WTC11 (cell line): ENCODE measurements at regions not wholly inside any gene's neighbourhood (a gene's known extent, or its start where the extent isn't known, plus 50 kb on each side); places are given as distances from the start of the nearest gene placed in this dataset.
"Not testable (repeated sequence)": the region's sequence is repeated elsewhere in the genome, so short reads cannot be mapped to it uniquely, and the experiment has no call there.

Experiments
- ATAC-seq: fragments of 200-7000 bp; cut with Tn5 transposase; 2 replicates; pipeline ENCODE4 v1.10.0; 2021; ENCODE audit warnings: mild to moderate bottlenecking, moderate library complexity
- CTCF ChIA-PET: fragments of 300-600 bp; sonication (Branson Sonifier 250); formaldehyde crosslinking; loops from one replicate; lab custom pipeline; 2021; ENCODE audit warnings: antibody characterized with exemption; lab: Charles Lee
- POLR2A ChIA-PET: fragments of 350-600 bp; sonication (Branson Sonifier 250); formaldehyde crosslinking; loops from one replicate; lab custom pipeline; 2021; ENCODE audit warnings: antibody characterized with exemption; lab: Charles Lee
- DNase-seq: peaks from one replicate; pipeline ENCODE4 v3.0.0; 2021; ENCODE audit warnings: low spot score
- H3K27ac Mint-ChIP-seq: 2 replicates; pipeline ENCODE4 v1.8.0; 2021; ENCODE audit warnings: mixed read lengths
- H3K27me3 Mint-ChIP-seq: 2 replicates; pipeline ENCODE4 v1.8.0; 2021; ENCODE audit warnings: low read depth, mild to moderate bottlenecking, moderate library complexity, mixed read lengths
- H3K36me3 Mint-ChIP-seq: 2 replicates; pipeline ENCODE4 v1.8.0; 2021; ENCODE audit warnings: mixed read lengths
- H3K4me1 Mint-ChIP-seq: 2 replicates; pipeline ENCODE4 v1.8.0; 2022; ENCODE audit warnings: mixed read lengths
- H3K4me3 Mint-ChIP-seq: 2 replicates; pipeline ENCODE4 v1.8.0; 2021; ENCODE audit warnings: mild to moderate bottlenecking, moderate library complexity, mixed read lengths
- H3K9me3 Mint-ChIP-seq: 2 replicates; pipeline ENCODE4 v1.8.0; 2021; ENCODE audit warnings: mixed read lengths
- AFF4 ChIP-seq: sonication (generic); formaldehyde crosslinking; IDR thresholded peaks from 2 replicates; pipeline ENCODE4 v1.8.1; 2023; ENCODE audit warnings: mild to moderate bottlenecking, missing genetic modification reagents, borderline replicate concordance
- ATF1 ChIP-seq: sonication (generic); formaldehyde crosslinking; IDR thresholded peaks from 2 replicates; pipeline ENCODE4 v1.8.1; 2023; ENCODE audit warnings: mild to moderate bottlenecking, moderate library complexity, missing genetic modification reagents
- CBFB ChIP-seq: sonication (generic); formaldehyde crosslinking; IDR thresholded peaks from 2 replicates; pipeline ENCODE4 v1.8.1; 2022; ENCODE audit warnings: mild to moderate bottlenecking, low read depth, missing genetic modification reagents
- ELF4 ChIP-seq: sonication (generic); formaldehyde crosslinking; IDR thresholded peaks from 2 replicates; pipeline ENCODE4 v1.8.1; 2022; ENCODE audit warnings: low read depth, mild to moderate bottlenecking, moderate library complexity, missing genetic modification reagents
- ERG ChIP-seq: fragments of 250-450 bp; sonication (Bioruptor Pico); IDR thresholded peaks from 2 replicates; pipeline ENCODE4 v1.8.0; 2021; ENCODE audit warnings: mild to moderate bottlenecking
- FOXK1 ChIP-seq: sonication (generic); formaldehyde crosslinking; IDR thresholded peaks from 2 replicates; pipeline ENCODE4 v1.8.0; 2022; ENCODE audit warnings: mild to moderate bottlenecking, moderate library complexity, missing genetic modification reagents
- GABPB1 ChIP-seq: sonication (generic); formaldehyde crosslinking; IDR thresholded peaks from 2 replicates; pipeline ENCODE4 v1.8.1; 2023; ENCODE audit warnings: mild to moderate bottlenecking, missing genetic modification reagents
- GTF2I ChIP-seq: fragments of 250-450 bp; sonication (Bioruptor Pico); conservative IDR thresholded peaks from 2 replicates; pipeline ENCODE4 v1.4.0; 2021; ENCODE audit warnings: mild to moderate bottlenecking
- HMGXB4 ChIP-seq: sonication (generic); formaldehyde crosslinking; IDR thresholded peaks from 2 replicates; pipeline ENCODE4 v1.8.1; 2023; ENCODE audit warnings: mild to moderate bottlenecking, moderate library complexity, missing genetic modification reagents
- IRF2 ChIP-seq: sonication (generic); formaldehyde crosslinking; IDR thresholded peaks from 2 replicates; pipeline ENCODE4 v1.8.0; 2022; ENCODE audit warnings: low read depth, missing genetic modification reagents, borderline replicate concordance
- JAZF1 ChIP-seq: fragments of 250-450 bp; sonication (Bioruptor Pico); IDR thresholded peaks from 2 replicates; pipeline ENCODE4 v1.9.0; 2021; ENCODE audit warnings: moderate library complexity, mild to moderate bottlenecking, inconsistent platforms
- KAT7 ChIP-seq: sonication (generic); formaldehyde crosslinking; IDR thresholded peaks from 2 replicates; pipeline ENCODE4 v1.8.1; 2023; ENCODE audit warnings: missing genetic modification reagents, mild to moderate bottlenecking, borderline replicate concordance
- MXD4 ChIP-seq: fragments of 250-450 bp; sonication (Bioruptor Pico); IDR thresholded peaks from 2 replicates; pipeline ENCODE4 v1.8.0; 2021; ENCODE audit warnings: mild to moderate bottlenecking, moderate library complexity, borderline replicate concordance
- SOX15 ChIP-seq: fragments of 250-450 bp; sonication (Bioruptor Pico); IDR thresholded peaks from 2 replicates; pipeline ENCODE4 v1.9.0; 2021; ENCODE audit warnings: mild to moderate bottlenecking
- SP1 ChIP-seq: sonication (generic); formaldehyde crosslinking; conservative IDR thresholded peaks from 2 replicates; pipeline ENCODE4 v1.8.1; 2022; ENCODE audit warnings: missing genetic modification reagents
- ZBTB21 ChIP-seq: sonication (generic); formaldehyde crosslinking; IDR thresholded peaks from 2 replicates; pipeline ENCODE4 v1.8.1; 2023; ENCODE audit warnings: mild to moderate bottlenecking, missing genetic modification reagents, borderline replicate concordance
- ZMAT4 ChIP-seq: fragments of 250-450 bp; sonication (Bioruptor Pico); IDR thresholded peaks from 2 replicates; pipeline ENCODE4 v1.9.0; 2021; ENCODE audit warnings: mild to moderate bottlenecking
- ZNF121 ChIP-seq: sonication (generic); formaldehyde crosslinking; IDR thresholded peaks from 2 replicates; pipeline ENCODE4 v1.8.0; 2023; ENCODE audit warnings: missing genetic modification reagents
- ZNF138 ChIP-seq: sonication (generic); formaldehyde crosslinking; conservative IDR thresholded peaks from 2 replicates; pipeline ENCODE4 v1.8.1; 2022; ENCODE audit warnings: mild to moderate bottlenecking, moderate library complexity, missing genetic modification reagents
- ZNF232 ChIP-seq: sonication (generic); formaldehyde crosslinking; IDR thresholded peaks from 2 replicates; pipeline ENCODE4 v1.8.0; 2022; ENCODE audit warnings: mild to moderate bottlenecking, missing genetic modification reagents
- ZNF317 ChIP-seq: sonication (generic); formaldehyde crosslinking; IDR thresholded peaks from 2 replicates; pipeline ENCODE4 v1.8.1; 2023; ENCODE audit warnings: low read depth, mild to moderate bottlenecking, moderate library complexity, missing genetic modification reagents, borderline replicate concordance
- TF ChIP-seq, protein P1 (sequence below): sonication (generic); formaldehyde crosslinking; IDR thresholded peaks from 2 replicates; pipeline ENCODE4 v1.8.1; 2023; ENCODE audit warnings: mild to moderate bottlenecking, missing genetic modification reagents
- TF ChIP-seq, protein P2 (sequence below): sonication (generic); formaldehyde crosslinking; IDR thresholded peaks from 2 replicates; pipeline ENCODE4 v1.8.0; 2023; ENCODE audit warnings: missing genetic modification reagents
- TF ChIP-seq, protein P3 (sequence below): sonication (generic); formaldehyde crosslinking; conservative IDR thresholded peaks from 2 replicates; pipeline ENCODE4 v1.8.1; 2022; ENCODE audit warnings: mild to moderate bottlenecking, missing genetic modification reagents

GRCh38 chr13:19117913-19118739 lies 63.5 kb downstream of the TUBA3C start:
- ChIA-PET POLR2A (no interaction called here), CTCF (no interaction called here)
- no peaks in the 10 kb centered on the region for H3K4me1 Mint-ChIP-seq
- no peak for ATAC-seq
- H3K27me3 Mint-ChIP-seq = peaks cover 11% of the 10 kb centered on the region
- H3K36me3 Mint-ChIP-seq = peaks cover 70% of the 10 kb centered on the region
- no peak for TF ChIP-seq SP1 (CRISPR knock-in tag)
- TF ChIP-seq, protein P1, sequence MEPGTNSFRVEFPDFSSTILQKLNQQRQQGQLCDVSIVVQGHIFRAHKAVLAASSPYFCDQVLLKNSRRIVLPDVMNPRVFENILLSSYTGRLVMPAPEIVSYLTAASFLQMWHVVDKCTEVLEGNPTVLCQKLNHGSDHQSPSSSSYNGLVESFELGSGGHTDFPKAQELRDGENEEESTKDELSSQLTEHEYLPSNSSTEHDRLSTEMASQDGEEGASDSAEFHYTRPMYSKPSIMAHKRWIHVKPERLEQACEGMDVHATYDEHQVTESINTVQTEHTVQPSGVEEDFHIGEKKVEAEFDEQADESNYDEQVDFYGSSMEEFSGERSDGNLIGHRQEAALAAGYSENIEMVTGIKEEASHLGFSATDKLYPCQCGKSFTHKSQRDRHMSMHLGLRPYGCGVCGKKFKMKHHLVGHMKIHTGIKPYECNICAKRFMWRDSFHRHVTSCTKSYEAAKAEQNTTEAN = no peak
- no peak for TF ChIP-seq ZBTB21 (CRISPR knock-in tag)
- no peak for TF ChIP-seq ZMAT4
- no peak for TF ChIP-seq MXD4
- no peak for TF ChIP-seq CBFB (CRISPR knock-in tag)
- no peak for TF ChIP-seq ELF4 (CRISPR knock-in tag)
- no peak for TF ChIP-seq ZNF138 (CRISPR knock-in tag)
- no peak overlapping the region for H3K27ac Mint-ChIP-seq
- DNase-seq = no peak
- no peak overlapping the region for H3K4me3 Mint-ChIP-seq
- peaks cover 81% of the 10 kb centered on the region for H3K9me3 Mint-ChIP-seq

- ATAC-seq, H3K4me3 Mint-ChIP-seq, POLR2A ChIA-PET, H3K4me1 Mint-ChIP-seq, DNase-seq, CTCF ChIA-PET, H3K27me3 Mint-ChIP-seq, H3K27ac Mint-ChIP-seq: not testable (repeated sequence)
- peaks cover 43% of the 10 kb centered on the region for H3K9me3 Mint-ChIP-seq
- peaks cover 38% of the 10 kb centered on the region for H3K36me3 Mint-ChIP-seq
Measured at GRCh38 chr13:19109225-19109624, 72.4 kb downstream of the TUBA3C start.

- Mint-ChIP-seq H3K4me3 (no peak overlapping the region), H3K36me3 (peaks cover 38% of the 10 kb centered on the region)
- DNase-seq = no peak
- TF ChIP-seq AFF4 (CRISPR knock-in tag) (no peak), ZNF232 (CRISPR knock-in tag) (no peak), FOXK1 (CRISPR knock-in tag) (no peak), HMGXB4 (CRISPR knock-in tag) (no peak), KAT7 (CRISPR knock-in tag) (no peak), ZNF121 (no peak), ERG (no peak), GABPB1 (CRISPR knock-in tag) (no peak), JAZF1 (no peak), IRF2 (CRISPR knock-in tag) (no peak), SOX15 (CRISPR knock-in tag) (no peak), ZNF317 (no peak), ATF1 (CRISPR knock-in tag) (no peak), GTF2I (CRISPR knock-in tag) (no peak)
- TF ChIP-seq, protein P2, sequence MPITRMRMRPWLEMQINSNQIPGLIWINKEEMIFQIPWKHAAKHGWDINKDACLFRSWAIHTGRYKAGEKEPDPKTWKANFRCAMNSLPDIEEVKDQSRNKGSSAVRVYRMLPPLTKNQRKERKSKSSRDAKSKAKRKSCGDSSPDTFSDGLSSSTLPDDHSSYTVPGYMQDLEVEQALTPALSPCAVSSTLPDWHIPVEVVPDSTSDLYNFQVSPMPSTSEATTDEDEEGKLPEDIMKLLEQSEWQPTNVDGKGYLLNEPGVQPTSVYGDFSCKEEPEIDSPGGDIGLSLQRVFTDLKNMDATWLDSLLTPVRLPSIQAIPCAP (CRISPR knock-in tag) = no peak
- TF ChIP-seq, protein P3, sequence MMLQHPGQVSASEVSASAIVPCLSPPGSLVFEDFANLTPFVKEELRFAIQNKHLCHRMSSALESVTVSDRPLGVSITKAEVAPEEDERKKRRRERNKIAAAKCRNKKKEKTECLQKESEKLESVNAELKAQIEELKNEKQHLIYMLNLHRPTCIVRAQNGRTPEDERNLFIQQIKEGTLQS (CRISPR knock-in tag) = no peak
- TF ChIP-seq, all 79 proteins: peak for 0
- POLR2A ChIA-PET = no interaction called here
- Mint-ChIP-seq H3K27ac (no peak overlapping the region), H3K9me3 (peaks cover 43% of the 10 kb centered on the region), H3K4me1 (no peaks in the 10 kb centered on the region), H3K27me3 (peaks cover 3% of the 10 kb centered on the region)
- CTCF ChIA-PET = no interaction called here
- no peak for ATAC-seq
Measured at GRCh38 chr13:19103140-19103539, 78.5 kb downstream of the TUBA3C start.
